ENCODE measurements at regions not wholly inside any gene's neighbourhood (a gene's known extent, or its start where the extent isn't known, plus 50 kb on each side); places are given as distances from the start of the nearest gene placed in this dataset.

GRCh38 chr9:129247285-129248153 lies 69.5 kb upstream of the IER5L start:
- DNase-seq, result no peak

- no peak for DNase-seq
Measured at GRCh38 chr9:129245276-129245675, 67.2 kb upstream of the IER5L start.

GRCh38 chr9:129242971-129243561 lies 65.0 kb upstream of the IER5L start:
- DNase-seq, result no peak

- DNase-seq, result no peak
Measured at GRCh38 chr9:129242191-129242941, 64.3 kb upstream of the IER5L start.

- DNase-seq, result no peak
Measured at GRCh38 chr9:129241725-129242124, 63.7 kb upstream of the IER5L start.

DNA sequence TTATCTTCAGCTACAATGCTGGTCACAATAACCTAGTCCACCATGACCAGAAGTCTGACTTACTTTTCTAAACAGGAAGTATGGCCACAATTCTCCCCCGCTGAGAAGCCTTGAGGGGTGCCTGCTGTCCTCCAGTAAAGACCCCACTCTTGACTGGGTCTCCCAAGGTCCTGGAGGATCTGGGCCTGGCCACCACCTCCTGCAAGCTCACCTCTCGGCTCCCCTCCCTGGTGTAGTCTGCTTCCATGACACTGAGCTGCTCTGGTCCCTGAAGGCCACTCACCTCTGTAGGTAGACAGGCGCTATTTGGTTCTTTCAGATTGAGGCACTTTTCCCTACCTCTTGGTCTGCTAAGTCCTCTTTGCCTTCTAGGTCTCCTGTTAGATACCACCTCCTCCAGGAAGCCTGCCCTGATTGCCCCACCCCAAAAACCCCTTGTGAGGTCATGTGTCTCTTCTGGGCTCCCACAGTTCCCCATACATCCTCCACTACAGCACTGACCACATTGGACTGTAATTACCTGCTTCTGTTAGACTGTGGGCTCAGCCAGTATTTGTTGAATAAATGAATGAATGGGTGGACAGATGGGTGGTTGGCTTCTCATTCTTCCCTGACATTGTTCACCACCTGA lies 62.6 kb upstream of the IER5L start:
- DNase-seq, result no peak

DNA sequence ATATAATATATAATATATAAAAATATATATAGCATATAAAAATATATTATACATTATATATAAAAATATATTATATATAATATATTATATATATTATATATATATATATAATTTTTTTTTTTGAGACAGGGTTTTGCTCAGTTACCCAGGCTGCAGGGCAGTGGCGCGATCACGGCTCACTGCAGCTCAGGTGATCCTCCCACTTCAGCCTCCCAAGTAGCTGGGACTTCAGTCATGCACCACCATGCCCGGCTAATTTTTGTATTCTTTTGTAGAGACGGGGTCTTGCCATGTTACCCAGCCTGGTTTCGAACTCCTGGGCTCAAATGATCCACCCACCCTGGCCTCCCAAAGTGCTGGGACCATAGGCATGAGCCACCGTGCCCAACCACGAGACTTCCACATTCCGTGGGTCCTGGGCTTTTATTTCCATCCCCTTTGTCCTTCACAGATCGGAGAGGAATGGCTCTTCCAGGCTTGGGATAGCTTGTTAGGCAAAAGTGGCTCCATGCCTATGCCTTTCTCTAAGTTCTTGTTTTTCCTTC lies 62.0 kb upstream of the IER5L start:
- DNase-seq, result no peak

GRCh38 chr9:129237803-129238202 lies 59.7 kb upstream of the IER5L start:
- no peak for DNase-seq

- no peak for DNase-seq
Measured at GRCh38 chr9:129237164-129237611, 59.1 kb upstream of the IER5L start.

DNA sequence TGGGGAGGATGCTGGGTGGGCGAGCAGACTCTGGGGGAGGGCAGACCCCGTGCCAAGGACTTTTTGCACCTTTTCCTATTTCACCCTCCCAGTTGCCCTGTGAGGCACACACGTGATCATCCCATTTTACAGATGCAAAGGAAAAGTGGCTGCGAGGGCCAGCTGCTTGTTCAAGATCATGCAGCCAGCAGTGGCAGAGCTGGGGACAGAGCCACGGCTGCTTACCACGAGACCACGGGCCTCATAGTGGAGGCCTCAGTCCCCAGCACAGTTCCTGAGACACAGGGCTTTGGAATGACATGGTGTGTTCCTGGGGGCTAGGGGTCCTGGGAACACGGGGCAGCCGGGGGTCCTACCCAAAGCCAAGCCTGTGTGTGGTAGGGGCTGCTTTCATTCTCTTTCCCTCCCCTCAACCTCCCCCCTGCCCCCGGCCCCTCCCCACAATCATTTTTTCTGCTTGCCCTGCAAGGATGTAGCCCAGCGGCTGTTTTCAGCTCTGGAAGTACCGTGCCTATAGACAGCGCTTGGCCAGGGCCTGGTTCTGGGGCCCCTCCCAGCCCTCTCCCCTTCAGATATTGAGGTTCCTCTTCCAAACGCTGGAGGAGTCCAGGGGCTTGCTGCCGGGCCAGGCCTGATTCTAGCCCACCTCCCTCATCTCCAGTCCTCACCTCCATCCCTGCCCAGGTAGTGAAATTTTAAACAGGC lies 58.5 kb upstream of the IER5L start:
- no peak for DNase-seq

- no peak for DNase-seq
Measured at GRCh38 chr9:129235931-129236331, 57.9 kb upstream of the IER5L start.

GRCh38 chr9:129235041-129235930 lies 57.2 kb upstream of the IER5L start:
- no peak for DNase-seq

DNA sequence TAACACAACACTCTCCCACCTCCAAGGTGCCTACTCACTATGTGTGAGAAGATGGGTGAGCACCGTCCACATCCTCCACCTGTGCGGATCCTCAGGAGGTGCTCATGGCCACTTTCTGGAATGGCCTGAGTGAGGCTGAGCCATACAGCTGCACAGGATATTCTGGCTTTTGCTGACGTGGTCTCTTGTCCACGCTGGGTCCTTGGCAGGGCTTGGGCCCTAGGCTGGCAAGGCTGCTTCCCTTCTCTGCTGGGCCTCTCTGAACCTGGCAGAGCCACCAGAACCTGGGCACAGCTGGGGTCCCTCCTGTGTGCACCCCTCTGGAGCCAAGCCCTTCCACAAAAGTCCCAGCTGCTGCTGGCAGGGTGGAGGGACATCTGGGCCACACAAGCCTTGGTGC lies 56.4 kb upstream of the IER5L start:
- DNase-seq, result no peak

GRCh38 chr9:129232839-129233591 lies 55.0 kb upstream of the IER5L start:
- no peak for DNase-seq

DNA sequence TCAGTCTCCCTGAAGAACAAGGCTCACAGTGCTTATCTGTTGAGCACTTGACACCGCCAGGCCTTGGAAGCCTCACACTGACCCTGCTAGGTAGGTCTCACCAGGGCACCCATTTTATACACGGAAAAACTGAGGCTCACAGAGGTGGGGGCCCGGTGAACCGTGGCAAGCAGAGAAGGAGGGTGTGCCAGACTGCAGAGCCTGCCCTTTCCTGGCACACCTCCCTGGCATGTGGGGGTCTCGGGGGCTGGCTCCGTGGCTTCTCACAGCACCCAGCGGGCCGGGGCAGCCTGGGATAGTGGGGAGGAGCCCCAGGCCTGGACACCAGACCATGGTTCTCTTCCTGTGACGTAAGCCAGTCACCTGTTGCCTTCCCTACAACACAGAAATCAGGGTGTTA lies 53.7 kb upstream of the IER5L start:
- no peak for DNase-seq

DNA sequence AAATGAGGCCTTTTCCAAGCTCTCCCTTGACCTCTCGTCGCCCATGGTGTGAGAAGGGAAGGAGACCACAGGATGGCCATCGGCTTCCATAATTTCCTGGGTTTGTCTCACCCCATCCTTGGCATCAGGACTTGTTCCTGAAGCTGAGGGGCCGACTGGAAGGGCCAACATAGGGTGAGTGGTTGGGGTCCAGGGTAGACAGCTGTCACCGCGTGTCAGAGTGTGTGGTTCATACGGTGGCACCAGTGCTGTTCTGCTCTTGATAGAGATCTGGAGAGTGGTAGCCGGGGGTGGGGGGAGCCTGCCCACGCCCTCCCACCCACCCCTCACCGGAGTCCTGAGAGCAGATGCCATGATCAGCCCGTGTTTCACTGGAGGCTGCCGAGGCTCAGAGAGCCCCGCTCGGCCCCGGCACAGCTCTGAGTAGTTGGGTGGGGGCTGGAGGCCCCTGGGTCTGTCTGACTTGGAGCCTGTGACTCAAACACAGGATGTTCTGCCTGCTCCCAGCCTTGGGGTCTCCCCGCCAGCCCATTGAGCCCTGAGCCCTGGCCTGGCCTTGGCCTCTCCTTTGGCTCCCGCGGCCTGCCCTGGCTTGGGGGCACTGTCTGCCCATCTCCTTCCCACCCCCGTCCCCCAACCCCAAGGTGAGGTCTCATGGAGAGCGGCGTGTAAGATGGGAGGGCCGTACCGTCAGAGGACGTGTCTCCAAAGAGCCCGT lies 53.1 kb upstream of the IER5L start:
- DNase-seq, result no peak

DNA sequence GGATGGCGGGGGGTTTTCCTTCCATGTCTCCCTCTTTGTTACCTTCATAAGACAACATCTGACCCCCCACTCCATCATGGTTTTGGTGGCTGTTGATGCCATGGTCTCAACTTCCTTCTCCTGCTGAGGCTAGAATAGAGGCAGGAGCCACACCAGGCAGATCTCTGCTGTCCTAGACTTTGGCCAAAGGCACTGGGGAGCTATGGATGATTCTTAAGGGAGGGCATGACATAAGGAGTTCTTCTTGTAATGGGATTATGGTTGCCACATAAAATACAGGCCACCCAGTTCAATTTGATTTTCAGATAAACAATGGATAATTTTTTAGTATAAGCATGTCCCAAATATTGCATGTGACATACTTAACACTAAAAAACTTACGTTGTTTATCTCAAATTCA lies 52.2 kb upstream of the IER5L start:
- no peak for DNase-seq

All from NCI-H345 (cell line).